BE2C (cell line): ENCODE measurements at regions not wholly inside any gene's neighbourhood (a gene's known extent, or its start where the extent isn't known, plus 50 kb on each side); places are given as distances from the start of the nearest gene placed in this dataset.

ENCODE experiments used
- DNase-seq: peaks from one replicate; pipeline ENCODE4 v3.0.0-alpha.2; 2020
- H3K27me3 ChIP-seq: fragments of 250-450 bp; sonication (Bioruptor Pico); 2 replicates; pipeline ENCODE4 v1.5.1; 2020; ENCODE audit warnings: mild to moderate bottlenecking
- H3K36me3 ChIP-seq: fragments of 250-450 bp; sonication (Bioruptor Pico); 2 replicates; pipeline ENCODE4 v1.5.1; 2020; ENCODE audit warnings: mild to moderate bottlenecking
- H3K4me1 ChIP-seq: fragments of 250-450 bp; sonication (Bioruptor Pico); 2 replicates; pipeline ENCODE4 v1.5.1; 2020
- H3K4me3 ChIP-seq: 2 replicates; pipeline ENCODE4 v1.5.1; 2011; ENCODE audit warnings: low read depth, low read length
- H3K9me3 ChIP-seq: fragments of 250-450 bp; sonication (Bioruptor Pico); 2 replicates; pipeline ENCODE4 v1.5.1; 2020
- TF ChIP-seq, protein P1 (sequence below): IDR thresholded peaks from 2 replicates; pipeline ENCODE4 v1.5.1; 2012; ENCODE audit warnings: mild to moderate bottlenecking, low read depth, low read length

DNA sequence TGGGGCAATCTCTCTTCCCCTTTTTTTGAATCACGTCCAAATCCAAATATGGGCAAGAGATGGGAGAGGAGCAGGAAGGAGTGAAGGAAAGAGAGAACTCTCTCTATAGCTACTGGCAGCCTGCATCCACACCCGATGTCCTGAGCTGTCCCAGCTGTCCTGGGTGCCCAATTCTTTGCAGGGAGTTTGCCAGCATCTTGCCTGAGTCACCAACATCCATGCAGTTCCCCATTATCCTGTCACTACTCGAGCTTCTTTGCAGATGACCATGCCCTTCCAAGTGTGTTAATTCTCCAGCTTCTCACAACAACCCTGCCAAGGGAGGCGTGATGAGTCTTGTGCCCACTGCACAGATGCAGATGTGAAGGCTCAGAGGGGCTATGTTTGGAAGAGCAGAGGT is 127.1 kb downstream of the NSG2 start:
- TF ChIP-seq, protein P1, sequence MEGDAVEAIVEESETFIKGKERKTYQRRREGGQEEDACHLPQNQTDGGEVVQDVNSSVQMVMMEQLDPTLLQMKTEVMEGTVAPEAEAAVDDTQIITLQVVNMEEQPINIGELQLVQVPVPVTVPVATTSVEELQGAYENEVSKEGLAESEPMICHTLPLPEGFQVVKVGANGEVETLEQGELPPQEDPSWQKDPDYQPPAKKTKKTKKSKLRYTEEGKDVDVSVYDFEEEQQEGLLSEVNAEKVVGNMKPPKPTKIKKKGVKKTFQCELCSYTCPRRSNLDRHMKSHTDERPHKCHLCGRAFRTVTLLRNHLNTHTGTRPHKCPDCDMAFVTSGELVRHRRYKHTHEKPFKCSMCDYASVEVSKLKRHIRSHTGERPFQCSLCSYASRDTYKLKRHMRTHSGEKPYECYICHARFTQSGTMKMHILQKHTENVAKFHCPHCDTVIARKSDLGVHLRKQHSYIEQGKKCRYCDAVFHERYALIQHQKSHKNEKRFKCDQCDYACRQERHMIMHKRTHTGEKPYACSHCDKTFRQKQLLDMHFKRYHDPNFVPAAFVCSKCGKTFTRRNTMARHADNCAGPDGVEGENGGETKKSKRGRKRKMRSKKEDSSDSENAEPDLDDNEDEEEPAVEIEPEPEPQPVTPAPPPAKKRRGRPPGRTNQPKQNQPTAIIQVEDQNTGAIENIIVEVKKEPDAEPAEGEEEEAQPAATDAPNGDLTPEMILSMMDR = no peak
- H3K36me3 ChIP-seq = no peaks in the 10 kb centered on the region
- H3K4me3 ChIP-seq = no peak overlapping the region
- no peaks in the 10 kb centered on the region for H3K9me3 ChIP-seq
- H3K4me1 ChIP-seq = peaks cover 10% of the 10 kb centered on the region
- DNase-seq = no peak
- no peaks in the 10 kb centered on the region for H3K27me3 ChIP-seq

DNA sequence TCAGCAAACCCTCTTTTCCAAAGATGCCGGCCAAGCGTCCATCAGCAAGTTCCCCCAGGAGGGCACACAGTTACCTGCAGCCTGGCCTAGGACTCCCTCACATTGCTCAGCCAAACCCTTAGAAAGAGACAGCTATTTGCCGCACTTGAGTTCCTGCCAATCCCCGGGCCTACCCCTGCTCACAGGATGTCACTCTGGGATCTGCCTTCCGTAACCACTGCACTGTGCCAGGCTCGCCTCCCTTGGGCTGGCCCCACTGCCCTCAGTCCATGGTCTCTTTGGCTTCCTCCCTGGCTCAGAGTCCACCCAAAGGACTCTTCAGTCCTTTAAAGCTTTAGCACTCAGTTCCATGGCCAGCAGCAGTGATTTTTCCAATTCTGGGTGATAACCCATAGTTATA is 128.3 kb downstream of the NSG2 start:
- Histone ChIP-seq H3K27me3 (no peaks in the 10 kb centered on the region), H3K4me3 (no peak overlapping the region), H3K4me1 (peaks cover 10% of the 10 kb centered on the region), H3K9me3 (no peaks in the 10 kb centered on the region), H3K36me3 (no peaks in the 10 kb centered on the region)
- no peak for DNase-seq
- TF ChIP-seq, protein P1 = no peak

DNA sequence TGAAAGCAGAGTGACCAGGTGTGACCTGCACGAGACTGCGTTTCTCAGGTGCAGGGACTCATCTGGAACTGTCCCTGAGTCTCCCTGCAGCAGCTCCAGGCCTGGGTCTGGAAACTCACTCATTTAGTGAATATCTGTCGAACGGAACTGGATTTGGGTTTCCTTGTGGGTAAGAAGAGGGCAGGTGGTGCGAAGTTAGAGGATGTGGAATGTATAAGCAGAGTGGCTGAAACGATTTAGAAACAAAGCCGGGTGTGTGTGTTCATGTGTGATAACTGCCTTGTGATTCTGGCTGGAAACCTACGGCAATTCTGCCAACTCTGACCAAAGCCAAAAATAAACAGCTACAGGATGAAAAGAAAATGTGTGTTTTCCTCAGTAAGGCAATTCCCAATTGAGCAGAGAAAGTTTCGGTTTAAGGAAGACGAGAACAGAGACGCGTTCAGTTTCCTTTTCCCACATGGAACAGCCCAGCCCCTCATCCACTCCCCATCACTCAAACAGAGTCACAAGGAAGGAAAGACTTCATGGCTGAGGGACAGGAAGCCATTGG is 130.3 kb downstream of the NSG2 start:
- Histone ChIP-seq H3K4me1 (peaks cover 10% of the 10 kb centered on the region), H3K4me3 (no peak overlapping the region), H3K36me3 (no peaks in the 10 kb centered on the region), H3K9me3 (no peaks in the 10 kb centered on the region), H3K27me3 (no peaks in the 10 kb centered on the region)
- DNase-seq = no peak
- TF ChIP-seq, protein P1 = no peak

DNA sequence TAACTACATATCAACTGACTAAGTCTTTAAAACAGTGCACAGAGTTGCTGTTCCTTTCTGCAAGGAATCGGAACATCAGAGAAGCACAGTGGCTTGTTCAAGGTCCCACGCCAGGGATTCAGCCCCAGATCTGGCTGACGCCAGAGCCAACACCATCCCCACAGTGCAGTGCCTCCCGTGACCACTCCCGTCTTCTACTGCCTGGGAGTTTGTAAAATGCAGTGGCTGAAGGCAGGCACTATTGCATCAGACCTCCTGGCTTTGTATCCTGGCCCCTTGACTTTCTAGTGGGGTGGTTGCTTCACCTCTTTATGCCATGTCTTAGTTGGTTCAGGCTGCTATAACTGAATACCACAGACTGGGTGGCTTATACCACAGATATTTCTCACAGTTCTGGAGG is 131.0 kb downstream of the NSG2 start:
- H3K36me3 ChIP-seq = no peaks in the 10 kb centered on the region
- TF ChIP-seq, protein P1 = no peak
- no peak overlapping the region for H3K4me3 ChIP-seq
- H3K27me3 ChIP-seq = no peaks in the 10 kb centered on the region
- DNase-seq = no peak
- H3K4me1 ChIP-seq = peaks cover 6% of the 10 kb centered on the region
- no peaks in the 10 kb centered on the region for H3K9me3 ChIP-seq

DNA sequence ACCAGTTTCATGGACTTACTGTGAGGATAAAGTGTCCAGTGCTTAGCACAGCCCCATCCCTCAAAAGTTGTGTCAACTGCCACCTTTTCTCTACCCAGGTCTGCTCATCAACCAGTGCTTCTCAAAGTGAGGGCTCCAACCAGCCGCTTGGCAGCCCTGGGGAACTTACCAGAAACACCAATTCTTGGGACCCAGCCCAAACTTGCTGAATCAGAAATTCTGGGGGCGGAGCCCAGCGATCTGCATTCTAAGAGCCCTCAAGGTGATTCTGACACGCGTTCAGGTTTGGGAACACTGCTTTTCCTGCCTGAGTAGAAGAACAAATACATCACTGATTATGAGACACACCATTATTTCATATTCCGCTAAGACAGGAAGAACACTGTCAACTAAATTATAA is 132.0 kb downstream of the NSG2 start:
- H3K4me1 ChIP-seq = peaks cover 3% of the 10 kb centered on the region; the same call in 1 of the 2 replicates
- no peaks in the 10 kb centered on the region for H3K36me3 ChIP-seq
- TF ChIP-seq, protein P1 = no peak
- H3K27me3 ChIP-seq = no peaks in the 10 kb centered on the region
- no peak overlapping the region for H3K4me3 ChIP-seq
- no peaks in the 10 kb centered on the region for H3K9me3 ChIP-seq
- no peak for DNase-seq

DNA sequence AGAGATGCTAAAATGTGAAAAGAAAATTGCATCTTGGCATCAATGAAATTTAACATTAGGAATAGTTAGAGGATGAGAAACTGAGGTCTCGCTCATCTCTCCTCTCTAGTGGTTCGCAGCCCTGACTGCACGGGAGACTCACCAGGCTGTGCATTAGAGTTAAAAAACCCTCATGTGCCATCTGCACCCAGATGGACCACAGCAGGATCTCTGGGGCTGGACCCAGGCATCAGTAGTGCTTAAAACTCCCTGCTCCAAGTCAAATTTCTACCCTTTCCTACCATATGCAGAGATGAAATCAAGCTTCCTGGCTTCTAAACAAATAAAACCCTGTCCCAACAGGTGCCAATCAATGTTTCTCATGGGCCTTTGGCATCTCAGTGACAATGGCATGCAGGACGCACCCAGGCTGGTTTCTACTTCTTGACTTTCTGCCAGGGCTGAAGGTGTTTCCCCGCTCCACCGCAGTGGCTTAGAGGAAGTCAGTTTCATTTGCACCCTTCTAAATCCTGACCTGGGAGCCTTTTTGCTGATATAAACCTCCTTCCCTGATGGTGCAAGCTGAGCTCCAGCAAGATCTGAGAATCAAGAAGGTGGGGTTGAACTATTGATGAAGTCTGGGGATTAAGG is 132.6 kb downstream of the NSG2 start:
- no peak overlapping the region for H3K4me3 ChIP-seq
- DNase-seq = no peak
- TF ChIP-seq, protein P1 = no peak
- H3K27me3 ChIP-seq = no peaks in the 10 kb centered on the region
- H3K36me3 ChIP-seq = no peaks in the 10 kb centered on the region
- H3K9me3 ChIP-seq = no peaks in the 10 kb centered on the region
- H3K4me1 ChIP-seq = peaks cover 3% of the 10 kb centered on the region; the same call in 1 of the 2 replicates
